DND-41 (cell line): ENCODE measurements at regions not wholly inside any gene's neighbourhood (a gene's known extent, or its start where the extent isn't known, plus 50 kb on each side); places are given as distances from the start of the nearest gene placed in this dataset.

ENCODE experiments used
- ATAC-seq: fragments of 200-7000 bp; cut with Tn5 transposase; 3 replicates; pipeline ENCODE4 v1.9.1; 2021; ENCODE audit warnings: low read depth; ENCODE audit not compliant: insufficient read depth
- DNase-seq: peaks from one replicate; pipeline ENCODE4 v3.0.0-alpha.2; 2020
- H2AFZ ChIP-seq: 2 replicates; pipeline ENCODE4 v1.6.0; 2012; ENCODE audit warnings: low read depth, low read length
- H3K27ac ChIP-seq: 2 replicates; pipeline ENCODE4 v1.5.1; 2012; ENCODE audit warnings: low read length, inconsistent platforms
- H3K27me3 ChIP-seq: fragments of 200-600 bp; sonication (generic); 2 replicates; pipeline ENCODE4 v1.6.0; 2012; ENCODE audit warnings: low read length, mild to moderate bottlenecking, inconsistent platforms; ENCODE audit not compliant: insufficient read depth, poor library complexity
- H3K36me3 ChIP-seq: 2 replicates; pipeline ENCODE4 v1.5.1; 2012; ENCODE audit warnings: low read length, inconsistent platforms; ENCODE audit not compliant: insufficient read depth
- H3K4me1 ChIP-seq: 2 replicates; pipeline ENCODE4 v1.5.1; 2012; ENCODE audit warnings: mild to moderate bottlenecking, low read length; ENCODE audit not compliant: insufficient read depth
- H3K4me2 ChIP-seq: 2 replicates; pipeline ENCODE4 v1.6.0; 2012; ENCODE audit warnings: mild to moderate bottlenecking, moderate library complexity, low read length, inconsistent platforms; ENCODE audit not compliant: insufficient read depth
- H3K4me3 ChIP-seq, 2 experiments: fragments of 200-600 bp in 1 of 2; shearing (Covaris generic) in 1 of 2; 2 replicates each; pipeline ENCODE4 v1.5.1; 2012 to 2016; ENCODE audit warnings: inconsistent platforms in 2 of 2, low read length in 2 of 2, mild to moderate bottlenecking in 2 of 2, low read depth in 1 of 2, moderate library complexity in 1 of 2
- H3K79me2 ChIP-seq: 2 replicates; pipeline ENCODE4 v1.6.0; 2012; ENCODE audit warnings: low read length, inconsistent platforms; ENCODE audit not compliant: insufficient read depth
- H3K9ac ChIP-seq: 2 replicates; pipeline ENCODE4 v1.6.0; 2012; ENCODE audit warnings: low read depth, mild to moderate bottlenecking, inconsistent platforms, low read length, moderate library complexity
- H3K9me3 ChIP-seq: 2 replicates; pipeline ENCODE4 v1.5.1; 2012; ENCODE audit warnings: low read length, moderate library complexity, mild to moderate bottlenecking, inconsistent platforms; ENCODE audit not compliant: insufficient read depth, severe bottlenecking
- H4K20me1 ChIP-seq: 2 replicates; pipeline ENCODE4 v1.6.0; 2012; ENCODE audit warnings: low read length; ENCODE audit not compliant: insufficient read depth
- CTCF ChIP-seq: IDR thresholded peaks from 2 replicates; pipeline ENCODE4 v1.5.1; 2012; ENCODE audit warnings: borderline replicate concordance, low read length, moderate library complexity, mild to moderate bottlenecking; ENCODE audit not compliant: poor library complexity, severe bottlenecking; ENCODE audit errors: extremely low read depth
- EZH2 ChIP-seq: IDR thresholded peaks from 3 replicates; pipeline ENCODE4 v1.6.1; 2012; ENCODE audit warnings: borderline replicate concordance, low read depth, mild to moderate bottlenecking, moderate library complexity, low read length, inconsistent platforms; ENCODE audit not compliant: severe bottlenecking

- Histone ChIP-seq H3K4me2 (no peak overlapping the region), H2AFZ (no peak overlapping the region), H3K9me3 (no peaks in the 10 kb centered on the region), H3K9ac (no peak overlapping the region), H3K4me3 (no peak overlapping the region), H3K4me1 (no peaks in the 10 kb centered on the region), H3K36me3 (no peaks in the 10 kb centered on the region), H3K27ac (no peak overlapping the region), H3K79me2 (no peaks in the 10 kb centered on the region), H4K20me1 (no peaks in the 10 kb centered on the region), H3K27me3 (no peaks in the 10 kb centered on the region)
- no peak for TF ChIP-seq EZH2
- no peak for TF ChIP-seq CTCF
- ATAC-seq, result no peak
- no peak for DNase-seq
Observed at GRCh38 chr18:7319161-7319560, 88.3 kb downstream of the LRRC30 start.

GRCh38 chr18:7321831-7322230, 90.9 kb downstream of the LRRC30 start:
- Histone ChIP-seq H3K9ac (no peak overlapping the region), H3K27ac (no peak overlapping the region), H3K27me3 (no peaks in the 10 kb centered on the region), H4K20me1 (no peaks in the 10 kb centered on the region), H2AFZ (no peak overlapping the region), H3K4me1 (no peaks in the 10 kb centered on the region), H3K36me3 (no peaks in the 10 kb centered on the region), H3K79me2 (no peaks in the 10 kb centered on the region), H3K4me3 (no peak overlapping the region), H3K9me3 (no peaks in the 10 kb centered on the region), H3K4me2 (no peak overlapping the region)
- TF ChIP-seq EZH2, result no peak
- no peak for TF ChIP-seq CTCF
- DNase-seq, result no peak
- no peak for ATAC-seq

- H3K4me2 ChIP-seq, result no peak overlapping the region
- no peak for DNase-seq
- no peak overlapping the region for H3K4me3 ChIP-seq
- H3K27me3 ChIP-seq, result no peaks in the 10 kb centered on the region
- no peak overlapping the region for H3K27ac ChIP-seq
- TF ChIP-seq EZH2 (no peak), CTCF (no peak)
- H3K36me3 ChIP-seq, result no peaks in the 10 kb centered on the region
- no peak overlapping the region for H3K9ac ChIP-seq
- H2AFZ ChIP-seq, result no peak overlapping the region
- ATAC-seq, result no peak
- no peaks in the 10 kb centered on the region for H4K20me1 ChIP-seq
- no peaks in the 10 kb centered on the region for H3K79me2 ChIP-seq
- no peaks in the 10 kb centered on the region for H3K9me3 ChIP-seq
- no peaks in the 10 kb centered on the region for H3K4me1 ChIP-seq
Observed at GRCh38 chr18:7322817-7323485, 92.1 kb downstream of the LRRC30 start.

- H3K9ac ChIP-seq, result no peak overlapping the region
- TF ChIP-seq EZH2, result no peak
- TF ChIP-seq CTCF, result no peak
- H3K4me1 ChIP-seq, result no peaks in the 10 kb centered on the region
- H3K4me3 ChIP-seq, result no peak overlapping the region
- H4K20me1 ChIP-seq, result no peaks in the 10 kb centered on the region
- H3K79me2 ChIP-seq, result no peaks in the 10 kb centered on the region
- ATAC-seq, result no peak
- no peak overlapping the region for H3K27ac ChIP-seq
- no peak overlapping the region for H3K4me2 ChIP-seq
- H2AFZ ChIP-seq, result no peak overlapping the region
- H3K9me3 ChIP-seq, result no peaks in the 10 kb centered on the region
- no peaks in the 10 kb centered on the region for H3K27me3 ChIP-seq
- no peak for DNase-seq
- H3K36me3 ChIP-seq, result no peaks in the 10 kb centered on the region
Observed at GRCh38 chr18:7325126-7325430, 94.2 kb downstream of the LRRC30 start.
